GM12872 (cell line): ENCODE measurements at regions not wholly inside any gene's neighbourhood (a gene's known extent, or its start where the extent isn't known, plus 50 kb on each side); places are given as distances from the start of the nearest gene placed in this dataset.

ENCODE experiments used
- TF ChIP-seq, protein P1 (sequence below): IDR thresholded peaks from 3 replicates; pipeline ENCODE4 v1.5.1; 2011; ENCODE audit warnings: low read depth, mild to moderate bottlenecking, low read length, moderate library complexity; ENCODE audit not compliant: insufficient read depth

DNA sequence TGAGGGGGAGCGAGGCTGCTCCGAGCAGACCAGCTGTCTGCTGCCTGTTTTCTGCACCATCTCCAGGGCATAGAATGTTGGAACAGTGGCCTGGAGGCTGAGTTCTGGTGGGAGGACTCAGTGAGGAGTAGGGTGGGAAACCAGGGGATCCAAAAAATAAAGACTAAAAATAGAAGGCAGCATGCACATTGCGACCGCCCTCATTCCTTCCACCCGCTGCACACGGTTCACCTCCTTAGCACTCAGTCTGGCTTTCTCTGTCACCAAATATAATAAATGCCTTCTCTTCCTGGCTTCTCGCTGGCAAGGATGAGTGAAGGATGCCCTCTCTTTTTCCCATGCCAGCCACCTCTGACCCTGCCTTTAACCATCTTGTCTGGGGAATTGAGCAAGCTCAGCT, 146.2 kb downstream of the AACS start:
- TF ChIP-seq, protein P1, sequence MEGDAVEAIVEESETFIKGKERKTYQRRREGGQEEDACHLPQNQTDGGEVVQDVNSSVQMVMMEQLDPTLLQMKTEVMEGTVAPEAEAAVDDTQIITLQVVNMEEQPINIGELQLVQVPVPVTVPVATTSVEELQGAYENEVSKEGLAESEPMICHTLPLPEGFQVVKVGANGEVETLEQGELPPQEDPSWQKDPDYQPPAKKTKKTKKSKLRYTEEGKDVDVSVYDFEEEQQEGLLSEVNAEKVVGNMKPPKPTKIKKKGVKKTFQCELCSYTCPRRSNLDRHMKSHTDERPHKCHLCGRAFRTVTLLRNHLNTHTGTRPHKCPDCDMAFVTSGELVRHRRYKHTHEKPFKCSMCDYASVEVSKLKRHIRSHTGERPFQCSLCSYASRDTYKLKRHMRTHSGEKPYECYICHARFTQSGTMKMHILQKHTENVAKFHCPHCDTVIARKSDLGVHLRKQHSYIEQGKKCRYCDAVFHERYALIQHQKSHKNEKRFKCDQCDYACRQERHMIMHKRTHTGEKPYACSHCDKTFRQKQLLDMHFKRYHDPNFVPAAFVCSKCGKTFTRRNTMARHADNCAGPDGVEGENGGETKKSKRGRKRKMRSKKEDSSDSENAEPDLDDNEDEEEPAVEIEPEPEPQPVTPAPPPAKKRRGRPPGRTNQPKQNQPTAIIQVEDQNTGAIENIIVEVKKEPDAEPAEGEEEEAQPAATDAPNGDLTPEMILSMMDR: no peak

DNA sequence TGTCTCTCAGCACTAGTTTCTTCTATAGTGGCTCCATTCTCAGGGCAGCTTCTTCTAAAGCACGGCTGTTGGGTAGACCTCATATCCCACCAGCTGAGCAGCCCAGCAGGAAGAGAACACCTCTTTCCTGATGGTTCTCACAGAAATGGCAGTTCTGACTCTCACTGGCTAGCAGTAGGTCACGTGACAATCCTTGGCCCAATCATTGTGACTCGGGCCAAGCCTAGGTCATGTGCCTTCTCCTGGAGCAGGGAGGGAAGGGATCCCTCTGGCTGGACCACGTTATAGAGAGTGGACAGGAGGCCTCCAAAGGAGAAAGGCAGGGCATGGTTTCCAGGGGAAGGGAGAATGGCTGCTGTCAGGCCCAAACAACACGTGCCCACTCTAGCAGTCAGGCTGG, 149.1 kb downstream of the AACS start:
- TF ChIP-seq, protein P1: no peak

DNA sequence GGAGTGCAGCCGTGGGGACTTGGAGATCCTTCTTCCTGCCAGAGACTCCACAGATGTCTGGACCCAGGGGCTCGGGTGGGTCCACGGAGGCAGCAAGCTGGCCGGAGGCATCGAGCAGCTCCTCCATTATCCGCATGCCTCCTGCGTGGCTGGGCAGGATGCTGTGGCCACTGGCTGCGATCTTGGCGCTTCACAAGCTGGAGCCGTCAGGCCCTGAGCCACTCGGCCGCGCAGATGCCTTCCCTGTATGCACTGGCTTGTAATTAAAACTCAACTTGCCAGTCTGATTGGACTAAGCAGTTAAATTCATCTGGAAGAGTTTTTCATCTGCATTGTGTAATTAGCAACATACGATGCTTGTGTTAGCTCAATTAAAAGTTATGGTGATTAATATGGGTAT, 151.5 kb downstream of the AACS start:
- TF ChIP-seq, protein P1: no peak

- TF ChIP-seq, protein P1: no peak
Measured at GRCh38 chr12:125217308-125217707, 152.1 kb downstream of the AACS start.

GRCh38 chr12:125218952-125219351, 153.7 kb downstream of the AACS start:
- TF ChIP-seq, protein P1: no peak

- TF ChIP-seq, protein P1: no peak
Measured at GRCh38 chr12:125220404-125221273, 155.4 kb downstream of the AACS start.

DNA sequence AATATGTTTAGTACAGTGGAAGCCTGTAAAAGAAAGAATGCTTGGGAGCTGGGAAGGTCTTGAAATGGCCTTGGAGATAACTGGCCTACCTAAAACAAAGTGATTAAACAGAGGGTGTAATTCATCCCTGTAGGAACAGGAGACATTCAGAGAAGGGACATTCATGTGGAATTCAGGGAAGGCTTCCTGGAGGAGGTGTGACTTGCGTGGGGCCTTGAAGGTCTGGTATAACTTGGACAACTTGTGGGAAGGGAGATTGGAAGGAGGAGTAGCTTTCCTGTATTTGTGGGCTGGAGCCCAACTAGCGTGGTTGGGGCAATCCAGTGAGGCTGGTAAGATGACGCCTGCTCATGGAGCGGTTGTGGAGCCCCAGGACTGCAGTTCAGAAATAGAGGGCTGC, 156.4 kb downstream of the AACS start:
- TF ChIP-seq, protein P1: no peak
